SK-N-MC (cell line): ENCODE measurements at regions not wholly inside any gene's neighbourhood (a gene's known extent, or its start where the extent isn't known, plus 50 kb on each side); places are given as distances from the start of the nearest gene placed in this dataset.

Experiments
- EZH2 ChIP-seq: fragments of 200-600 bp; sonication (generic); IDR thresholded peaks from one replicate; pipeline ENCODE4 v1.6.1; 2017; ENCODE audit warnings: antibody characterized with exemption
- FOXP2 ChIP-seq: optimal IDR thresholded peaks from 2 replicates; pipeline ENCODE3; 2011; ENCODE audit warnings: mild to moderate bottlenecking, moderate library complexity; ENCODE audit not compliant: insufficient read depth; ENCODE audit errors: extremely low read length, control extremely low read depth
- POLR2AphosphoS5 ChIP-seq: IDR thresholded peaks from 2 replicates; pipeline ENCODE4 v1.6.1; 2012; ENCODE audit warnings: mild to moderate bottlenecking, low read depth, low read length, borderline replicate concordance

- TF ChIP-seq EZH2 (no peak), POLR2AphosphoS5 (no peak), FOXP2 (no peak)
Observed at GRCh38 chr18:39994498-39994897, 1960.5 kb upstream of the PIK3C3 start.
